ENCODE measurements at regions not wholly inside any gene's neighbourhood (a gene's known extent, or its start where the extent isn't known, plus 50 kb on each side); places are given as distances from the start of the nearest gene placed in this dataset.

- H3K4me3 ChIP-seq (ENCODE audit: low read depth, low read length) = no peak overlapping the region
- TF ChIP-seq CTCF (IDR thresholded peaks at IDR 0.05; ENCODE audit: borderline replicate concordance, insufficient read depth, low read depth, low read length) = no peak
Observed at GRCh38 chr7:35556515-35557471, 138.1 kb downstream of the HERPUD2 start.

- H3K4me3 ChIP-seq (ENCODE audit: low read depth, low read length) = no peak overlapping the region
- TF ChIP-seq CTCF (IDR thresholded peaks at IDR 0.05; ENCODE audit: borderline replicate concordance, insufficient read depth, low read depth, low read length) = no peak
Observed at GRCh38 chr7:35555934-35556333, 139.0 kb downstream of the HERPUD2 start.

GRCh38 chr7:35555386-35555785, 139.5 kb downstream of the HERPUD2 start:
- H3K4me3 ChIP-seq (ENCODE audit: low read depth, low read length) = no peak overlapping the region
- no peak for TF ChIP-seq CTCF (IDR thresholded peaks at IDR 0.05; ENCODE audit: borderline replicate concordance, insufficient read depth, low read depth, low read length)

- no peak for TF ChIP-seq CTCF (IDR thresholded peaks at IDR 0.05; ENCODE audit: borderline replicate concordance, insufficient read depth, low read depth, low read length)
- H3K4me3 ChIP-seq (ENCODE audit: low read depth, low read length) = no peak overlapping the region
Observed at GRCh38 chr7:35553519-35553918, 141.4 kb downstream of the HERPUD2 start.

- TF ChIP-seq CTCF (IDR thresholded peaks at IDR 0.05; ENCODE audit: borderline replicate concordance, insufficient read depth, low read depth, low read length) = no peak
- no peak overlapping the region for H3K4me3 ChIP-seq (ENCODE audit: low read depth, low read length)
Observed at GRCh38 chr7:35552691-35553090, 142.2 kb downstream of the HERPUD2 start.

GRCh38 chr7:35551321-35552081, 143.4 kb downstream of the HERPUD2 start:
- TF ChIP-seq CTCF (IDR thresholded peaks at IDR 0.05; ENCODE audit: borderline replicate concordance, insufficient read depth, low read depth, low read length) = no peak
- H3K4me3 ChIP-seq (ENCODE audit: low read depth, low read length) = no peak overlapping the region
